Spleen (tissue), 7 donors: ENCODE measurements at regions not wholly inside any gene's neighbourhood (a gene's known extent, or its start where the extent isn't known, plus 50 kb on each side); places are given as distances from the start of the nearest gene placed in this dataset.

Experiments
- CTCF ChIP-seq, 11 experiments: fragments of 200-600 bp in 7 of 11; fragments of 450-650 bp in 4 of 11; sonication (generic) in 4 of 11; IDR thresholded peaks in 8 of 11; conservative IDR thresholded peaks in 3 of 11; 1 replicate in 7 of 11; 2 replicates in 4 of 11; pipeline versions ENCODE4 v1.4.0 to v1.8.0; 2016 to 2021; ENCODE audit warnings: antibody characterized with exemption in 11 of 11, inconsistent platforms in 4 of 11, mild to moderate bottlenecking in 1 of 11
- POLR2AphosphoS5 ChIP-seq, 3 donors: sonication (generic); formaldehyde crosslinking; IDR thresholded peaks; one replicate each; pipeline ENCODE4 v1.5.1; 2017; ENCODE audit warnings: antibody characterized with exemption in 3 of 3
- donor health status: DM: no; HTN: no; CAD: no; lungs with moderate emphysema.
- donor health status: DM: no; HTN: no; CAD: no.
- donor health status: DM: no; HTN: no; CAD: no.

DNA sequence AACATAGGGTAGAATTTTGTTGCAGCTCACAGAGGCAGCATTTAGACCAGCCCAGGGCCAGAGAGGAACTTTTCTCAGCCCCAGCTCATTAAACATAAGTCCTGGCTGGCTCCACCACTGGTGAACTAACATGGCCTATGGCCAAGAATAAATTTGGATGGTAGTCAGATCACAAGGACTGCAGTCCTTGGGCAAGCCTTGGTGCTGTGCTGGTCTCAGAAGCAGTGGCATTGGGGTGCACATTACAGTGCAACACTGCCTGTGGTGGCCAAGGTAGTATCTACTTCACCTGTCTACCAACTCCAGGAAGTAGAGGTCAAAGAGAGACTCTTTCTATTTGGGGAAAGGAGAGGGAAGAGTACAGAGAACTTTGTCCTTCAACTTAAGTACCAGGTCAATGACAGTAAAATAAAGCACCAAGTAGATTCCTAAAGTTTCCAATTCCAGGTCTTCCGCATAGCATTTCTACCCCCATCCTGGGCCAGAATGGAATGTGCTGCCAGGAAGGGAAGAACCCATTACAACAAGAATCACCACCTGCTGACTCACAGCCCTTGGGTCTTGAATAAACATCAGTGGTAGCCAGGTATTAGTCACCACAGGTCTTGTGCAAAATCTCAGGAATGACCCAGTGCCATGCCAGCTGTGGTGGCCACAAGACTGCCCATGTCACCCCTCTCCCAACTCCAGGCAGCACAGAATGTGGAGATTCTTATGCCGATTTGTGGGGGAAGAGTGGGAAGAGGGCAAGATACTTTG, 155.4 kb upstream of the FSIP2 start:
- TF ChIP-seq CTCF (IDR thresholded peaks at IDR 0.05 in 8 of 11, conservative IDR thresholded peaks at IDR 0.05 in 3 of 11) (no peak), POLR2AphosphoS5 (IDR thresholded peaks at IDR 0.05) (no peak)
